Breast epithelium (tissue), 4 donors: ENCODE measurements at regions not wholly inside any gene's neighbourhood (a gene's known extent, or its start where the extent isn't known, plus 50 kb on each side); places are given as distances from the start of the nearest gene placed in this dataset.
A peak's percentile ranks its signal among the peaks of the same experiment; 100 is the strongest.

Source experiments
- DNase-seq, 2 donors: peaks; one replicate each; pipeline ENCODE4 v3.0.0-alpha.2; 2019; ENCODE audit warnings: low spot score in 2 of 2
- H3K27ac ChIP-seq, 2 donors: fragments of 200-600 bp; sonication (generic) in 1 of 2; one replicate each; pipeline ENCODE4 v1.5.1; 2016 to 2019; ENCODE audit warnings: mild to moderate bottlenecking in 1 of 2
- H3K27me3 ChIP-seq, 2 donors: fragments of 200-600 bp; sonication (generic) in 1 of 2; one replicate each; pipeline versions ENCODE4 v1.5.1 to v1.6.0; 2017 to 2019; ENCODE audit warnings: control low read depth in 1 of 2, mild to moderate bottlenecking in 1 of 2
- H3K36me3 ChIP-seq: fragments of 200-600 bp; one replicate; pipeline ENCODE4 v1.5.1; 2019
- H3K4me1 ChIP-seq, 2 donors: fragments of 200-600 bp; sonication (generic); one replicate each; pipeline ENCODE4 v1.5.1; 2016 to 2019; ENCODE audit warnings: control low read depth in 1 of 2
- H3K4me3 ChIP-seq, 3 donors: fragments of 200-600 bp; sonication (generic); 1 replicate in 2 of 3; 2 replicates in 1 of 3; pipeline ENCODE4 v1.5.1; 2016 to 2019; ENCODE audit warnings: mild to moderate bottlenecking in 3 of 3, moderate library complexity in 2 of 3
- H3K9me3 ChIP-seq, 2 donors: fragments of 200-600 bp; sonication (generic) in 1 of 2; one replicate each; pipeline ENCODE4 v1.5.1; 2016 to 2019; ENCODE audit warnings: control low read depth in 1 of 2
- POLR2A ChIP-seq: fragments of 450-650 bp; IDR thresholded peaks from one replicate; pipeline ENCODE4 v1.6.1; 2016; ENCODE audit warnings: antibody characterized with exemption, mild to moderate bottlenecking, moderate library complexity
- POLR2AphosphoS5 ChIP-seq, 3 donors: sonication (generic); formaldehyde crosslinking; IDR thresholded peaks; one replicate each; pipeline ENCODE4 v1.6.1; 2017; ENCODE audit warnings: antibody characterized with exemption in 3 of 3
- intact Hi-C: fragments of 100-400 bp; cut with DNase I; formaldehyde crosslinking; loops from one replicate; pipeline ENCODE4 v1.15.1; 2023; ENCODE audit warnings: low total_unique reads
- TF ChIP-seq, protein P1 (sequence below), 3 donors: fragments of 450-650 bp; IDR thresholded peaks; one replicate each; pipeline ENCODE4 v1.5.1; 2016 to 2017; ENCODE audit warnings: antibody characterized with exemption in 3 of 3, mild to moderate bottlenecking in 3 of 3, moderate library complexity in 3 of 3

GRCh38 chr9:96137671-96138429, 164.1 kb downstream of the HSD17B3 start:
- intact Hi-C loops: no loop called here
- H3K4me1 ChIP-seq: no peaks in the 10 kb centered on the region
- peak overlapping the region in 1 of 3 donors; percentile 33 for H3K4me3 ChIP-seq
- TF ChIP-seq POLR2AphosphoS5 (IDR thresholded peaks at IDR 0.05) (no peak), POLR2A (no peak)
- TF ChIP-seq, protein P1, sequence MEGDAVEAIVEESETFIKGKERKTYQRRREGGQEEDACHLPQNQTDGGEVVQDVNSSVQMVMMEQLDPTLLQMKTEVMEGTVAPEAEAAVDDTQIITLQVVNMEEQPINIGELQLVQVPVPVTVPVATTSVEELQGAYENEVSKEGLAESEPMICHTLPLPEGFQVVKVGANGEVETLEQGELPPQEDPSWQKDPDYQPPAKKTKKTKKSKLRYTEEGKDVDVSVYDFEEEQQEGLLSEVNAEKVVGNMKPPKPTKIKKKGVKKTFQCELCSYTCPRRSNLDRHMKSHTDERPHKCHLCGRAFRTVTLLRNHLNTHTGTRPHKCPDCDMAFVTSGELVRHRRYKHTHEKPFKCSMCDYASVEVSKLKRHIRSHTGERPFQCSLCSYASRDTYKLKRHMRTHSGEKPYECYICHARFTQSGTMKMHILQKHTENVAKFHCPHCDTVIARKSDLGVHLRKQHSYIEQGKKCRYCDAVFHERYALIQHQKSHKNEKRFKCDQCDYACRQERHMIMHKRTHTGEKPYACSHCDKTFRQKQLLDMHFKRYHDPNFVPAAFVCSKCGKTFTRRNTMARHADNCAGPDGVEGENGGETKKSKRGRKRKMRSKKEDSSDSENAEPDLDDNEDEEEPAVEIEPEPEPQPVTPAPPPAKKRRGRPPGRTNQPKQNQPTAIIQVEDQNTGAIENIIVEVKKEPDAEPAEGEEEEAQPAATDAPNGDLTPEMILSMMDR (IDR thresholded peaks at IDR 0.05): no peak
- H3K9me3 ChIP-seq: no peaks in the 10 kb centered on the region
- no peak for DNase-seq
- H3K36me3 ChIP-seq: no peaks in the 10 kb centered on the region
- H3K27me3 ChIP-seq: no peaks in the 10 kb centered on the region
- H3K27ac ChIP-seq: peak overlapping the region; percentile 2 to 10

- H3K27ac ChIP-seq: peak overlapping the region; percentile 2 to 10
- H3K36me3 ChIP-seq: no peaks in the 10 kb centered on the region
- no peaks in the 10 kb centered on the region for H3K27me3 ChIP-seq
- DNase-seq: no peak
- intact Hi-C loops: no loop called here
- TF ChIP-seq POLR2AphosphoS5 (IDR thresholded peaks at IDR 0.05): no peak
- peak overlapping the region in 1 of 3 donors; percentile 33 for H3K4me3 ChIP-seq
- H3K4me1 ChIP-seq: no peaks in the 10 kb centered on the region
- H3K9me3 ChIP-seq: no peaks in the 10 kb centered on the region
Observed at GRCh38 chr9:96136992-96137670, 164.8 kb downstream of the HSD17B3 start.

DNA sequence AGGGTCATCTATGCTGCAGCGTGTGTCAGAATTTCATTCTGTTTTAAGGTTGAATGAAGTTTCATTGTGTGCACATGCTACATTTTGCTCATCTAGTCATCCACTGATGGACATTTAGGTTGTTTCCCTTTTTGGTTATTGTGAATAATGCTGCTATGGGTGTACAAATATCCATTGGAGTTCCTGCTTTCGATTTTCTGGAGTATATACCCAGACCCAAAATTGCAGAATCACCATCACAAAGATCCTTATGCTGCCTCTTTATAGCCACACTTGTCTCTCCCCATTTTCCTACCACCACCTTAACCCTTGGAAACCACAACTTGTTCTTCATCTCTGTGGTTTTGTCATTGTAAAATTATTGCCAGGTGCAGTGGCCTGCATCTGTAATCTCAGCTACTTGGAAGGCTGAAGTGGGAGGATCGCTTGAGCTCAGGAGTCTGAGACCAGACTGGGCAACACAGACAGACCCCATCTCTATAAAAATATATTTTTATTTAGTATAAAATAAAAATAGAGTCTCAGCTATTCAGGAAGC, 166.2 kb downstream of the HSD17B3 start:
- no peak for DNase-seq
- Histone ChIP-seq H3K36me3 (no peaks in the 10 kb centered on the region), H3K4me3 (no peak overlapping the region), H3K9me3 (no peaks in the 10 kb centered on the region), H3K27ac (no peak overlapping the region), H3K27me3 (no peaks in the 10 kb centered on the region), H3K4me1 (no peaks in the 10 kb centered on the region)
- intact Hi-C loops: no loop called here
- TF ChIP-seq POLR2AphosphoS5 (IDR thresholded peaks at IDR 0.05) (no peak), POLR2A (no peak)
- TF ChIP-seq, protein P1 (IDR thresholded peaks at IDR 0.05): no peak

DNA sequence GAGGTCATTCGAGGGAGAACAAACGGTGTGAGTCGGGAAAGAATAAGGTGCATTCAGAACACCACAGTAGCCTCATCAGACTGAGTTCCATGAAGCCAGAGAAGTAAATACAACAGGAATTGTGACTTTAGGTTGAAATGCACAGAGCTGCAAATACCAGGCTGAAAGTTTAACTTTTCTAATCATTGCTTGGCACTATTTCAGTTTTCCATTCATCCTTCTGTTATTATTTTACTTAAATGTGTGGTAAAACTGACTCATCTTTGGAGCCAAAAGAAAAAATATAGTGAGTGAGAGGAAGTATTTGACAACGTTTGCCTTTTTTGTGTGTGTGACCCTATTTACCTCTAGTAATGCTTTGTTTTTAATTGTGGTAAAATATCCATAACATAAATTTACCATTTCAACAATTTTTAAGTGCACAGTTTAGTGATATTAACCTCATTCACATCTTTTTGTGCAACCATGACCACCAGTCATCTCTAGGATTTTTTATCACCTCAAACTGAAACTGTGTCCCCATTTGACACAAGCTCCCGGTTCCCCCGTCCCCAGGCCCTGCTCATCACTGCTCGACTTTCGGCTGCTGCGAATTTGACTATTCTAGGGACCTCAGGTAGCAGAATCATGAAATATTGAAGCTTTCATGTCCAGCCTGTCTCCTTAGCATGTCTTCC, 166.8 kb downstream of the HSD17B3 start:
- DNase-seq: no peak
- no peak overlapping the region for H3K4me3 ChIP-seq
- no peaks in the 10 kb centered on the region for H3K4me1 ChIP-seq
- no peak overlapping the region for H3K27ac ChIP-seq
- no peaks in the 10 kb centered on the region for H3K36me3 ChIP-seq
- intact Hi-C loops: no loop called here
- TF ChIP-seq POLR2AphosphoS5 (IDR thresholded peaks at IDR 0.05) (no peak), POLR2A (no peak)
- TF ChIP-seq, protein P1 (IDR thresholded peaks at IDR 0.05): no peak
- H3K27me3 ChIP-seq: no peaks in the 10 kb centered on the region
- no peaks in the 10 kb centered on the region for H3K9me3 ChIP-seq

DNA sequence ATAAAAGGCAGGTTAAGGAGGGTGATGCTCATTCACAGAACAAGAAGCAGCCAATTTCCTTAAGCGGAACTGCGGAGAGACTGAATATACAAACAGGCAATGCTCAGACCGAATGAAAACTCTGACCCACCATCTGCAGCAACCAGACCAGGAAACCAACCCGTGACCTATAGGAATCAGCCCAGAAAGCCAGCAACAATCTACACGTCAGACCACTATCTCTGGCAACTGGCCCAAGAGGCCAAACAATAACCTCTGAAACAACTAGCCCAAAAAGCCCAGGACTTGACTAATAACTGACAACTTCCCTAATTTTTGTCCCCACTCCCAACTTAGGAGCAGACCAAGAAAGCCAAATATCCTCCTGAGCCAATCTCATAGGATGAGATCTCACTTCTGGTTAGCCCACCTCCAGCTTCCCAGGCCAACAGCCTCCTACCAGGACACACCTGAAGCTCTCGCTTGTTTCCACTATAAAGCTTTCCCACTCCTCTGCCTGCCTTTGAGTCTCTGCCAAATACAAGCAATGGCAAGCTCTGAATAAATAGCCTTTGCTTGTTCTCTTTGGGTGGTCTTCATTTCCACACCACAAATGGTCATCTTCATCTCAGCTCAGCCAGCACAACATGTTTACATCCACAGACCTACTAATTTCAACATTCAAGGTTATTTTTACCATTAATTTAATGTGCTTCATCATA, 168.5 kb downstream of the HSD17B3 start:
- H3K27ac ChIP-seq: no peak overlapping the region
- no peaks in the 10 kb centered on the region for H3K36me3 ChIP-seq
- H3K4me1 ChIP-seq: no peaks in the 10 kb centered on the region
- TF ChIP-seq POLR2AphosphoS5 (IDR thresholded peaks at IDR 0.05) (no peak), POLR2A (no peak)
- TF ChIP-seq, protein P1 (IDR thresholded peaks at IDR 0.05): no peak
- no peaks in the 10 kb centered on the region for H3K27me3 ChIP-seq
- intact Hi-C loops: no loop called here
- no peak overlapping the region for H3K4me3 ChIP-seq
- no peaks in the 10 kb centered on the region for H3K9me3 ChIP-seq
- no peak for DNase-seq
